HEK293 (cell line): ENCODE measurements at regions not wholly inside any gene's neighbourhood (a gene's known extent, or its start where the extent isn't known, plus 50 kb on each side); places are given as distances from the start of the nearest gene placed in this dataset.

Experiments used
- KLF7 ChIP-seq: fragments of 450-650 bp; formaldehyde crosslinking; IDR thresholded peaks from 2 replicates; pipeline ENCODE4 v1.5.1; 2016; ENCODE audit warnings: missing biosample characterization, missing genetic modification characterization, borderline replicate concordance
- ZNF221 ChIP-seq: fragments of 450-650 bp; formaldehyde crosslinking; IDR thresholded peaks from 2 replicates; pipeline ENCODE4 v1.5.1; 2017; ENCODE audit warnings: missing biosample characterization, missing genetic modification characterization, borderline replicate concordance
- ZNF23 ChIP-seq: fragments of 450-650 bp; formaldehyde crosslinking; IDR thresholded peaks from 2 replicates; pipeline ENCODE4 v1.5.1; 2016; ENCODE audit warnings: missing biosample characterization, missing genetic modification characterization, borderline replicate concordance
- ZNF302 ChIP-seq: fragments of 450-650 bp; formaldehyde crosslinking; IDR thresholded peaks from 2 replicates; pipeline ENCODE4 v1.5.1; 2016; ENCODE audit warnings: missing biosample characterization, missing genetic modification characterization, low read depth
- ZNF610 ChIP-seq: fragments of 450-650 bp; formaldehyde crosslinking; IDR thresholded peaks from 2 replicates; pipeline ENCODE4 v1.5.1; 2016; ENCODE audit warnings: missing biosample characterization, missing genetic modification characterization, borderline replicate concordance
- TF ChIP-seq, protein P1 (sequence below): fragments of 450-650 bp; formaldehyde crosslinking; IDR thresholded peaks from 2 replicates; pipeline ENCODE4 v1.5.1; 2016; ENCODE audit warnings: missing biosample characterization, missing genetic modification characterization
- TF ChIP-seq, protein P2 (sequence below): fragments of 450-650 bp; formaldehyde crosslinking; conservative IDR thresholded peaks from 2 replicates; pipeline ENCODE4 v1.5.1; 2016; ENCODE audit warnings: low read depth, missing biosample characterization, missing genetic modification characterization
- TF ChIP-seq, protein P3 (sequence below): fragments of 450-650 bp; formaldehyde crosslinking; IDR thresholded peaks from 2 replicates; pipeline ENCODE4 v1.5.1; 2016; ENCODE audit warnings: missing biosample characterization, missing genetic modification characterization
- TF ChIP-seq, protein P4 (sequence below): fragments of 450-650 bp; formaldehyde crosslinking; IDR thresholded peaks from 2 replicates; pipeline ENCODE4 v1.5.1; 2016; ENCODE audit warnings: missing biosample characterization, missing genetic modification characterization, low read depth

DNA sequence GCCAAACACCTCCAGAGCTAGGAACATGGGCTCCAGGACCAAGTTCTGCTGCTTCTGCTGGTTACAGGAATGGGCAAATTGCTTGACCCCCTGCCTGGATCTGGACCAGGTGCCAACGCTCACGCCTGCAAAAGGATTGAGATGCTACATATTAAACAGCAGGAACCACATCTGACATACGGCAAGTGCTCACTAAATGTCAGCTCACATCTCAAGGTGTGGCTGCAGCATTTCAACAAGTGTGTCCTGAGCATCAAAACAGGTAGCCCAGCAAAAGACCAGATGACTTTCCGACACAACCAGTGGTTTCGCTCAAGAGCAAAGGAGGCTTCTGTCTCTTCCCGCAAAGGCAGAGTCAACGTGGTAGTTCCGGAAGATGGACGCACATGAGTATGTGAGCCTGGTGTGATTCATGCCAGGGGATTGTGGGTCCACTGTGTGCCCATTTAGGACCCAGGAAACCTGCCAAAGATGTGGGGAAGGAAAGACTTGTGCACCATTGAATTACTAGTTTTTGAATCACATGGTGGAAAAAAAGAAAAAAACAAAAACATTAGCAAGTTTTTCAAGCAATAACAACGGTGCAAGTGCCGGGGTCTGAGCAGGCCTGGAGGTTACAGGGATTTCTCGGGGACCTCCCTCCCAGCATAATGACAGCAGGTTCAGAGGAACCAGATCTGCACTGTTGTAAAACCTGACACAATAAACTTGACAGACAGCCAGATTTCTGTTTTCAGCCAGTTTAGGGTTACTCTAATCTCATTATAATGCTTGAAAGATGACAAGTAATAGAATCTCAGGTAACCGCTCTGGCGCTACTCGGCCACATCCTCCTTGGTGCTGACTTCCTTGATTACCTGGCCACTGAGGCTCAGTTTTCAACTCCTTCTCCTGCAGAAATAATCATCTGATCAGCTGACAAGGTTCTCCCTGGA is 77.9 kb downstream of the SOX1 start:
- no peak for TF ChIP-seq ZNF610
- TF ChIP-seq, protein P1, sequence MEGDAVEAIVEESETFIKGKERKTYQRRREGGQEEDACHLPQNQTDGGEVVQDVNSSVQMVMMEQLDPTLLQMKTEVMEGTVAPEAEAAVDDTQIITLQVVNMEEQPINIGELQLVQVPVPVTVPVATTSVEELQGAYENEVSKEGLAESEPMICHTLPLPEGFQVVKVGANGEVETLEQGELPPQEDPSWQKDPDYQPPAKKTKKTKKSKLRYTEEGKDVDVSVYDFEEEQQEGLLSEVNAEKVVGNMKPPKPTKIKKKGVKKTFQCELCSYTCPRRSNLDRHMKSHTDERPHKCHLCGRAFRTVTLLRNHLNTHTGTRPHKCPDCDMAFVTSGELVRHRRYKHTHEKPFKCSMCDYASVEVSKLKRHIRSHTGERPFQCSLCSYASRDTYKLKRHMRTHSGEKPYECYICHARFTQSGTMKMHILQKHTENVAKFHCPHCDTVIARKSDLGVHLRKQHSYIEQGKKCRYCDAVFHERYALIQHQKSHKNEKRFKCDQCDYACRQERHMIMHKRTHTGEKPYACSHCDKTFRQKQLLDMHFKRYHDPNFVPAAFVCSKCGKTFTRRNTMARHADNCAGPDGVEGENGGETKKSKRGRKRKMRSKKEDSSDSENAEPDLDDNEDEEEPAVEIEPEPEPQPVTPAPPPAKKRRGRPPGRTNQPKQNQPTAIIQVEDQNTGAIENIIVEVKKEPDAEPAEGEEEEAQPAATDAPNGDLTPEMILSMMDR (tag by site-specific recombination), result no peak
- TF ChIP-seq, protein P2, sequence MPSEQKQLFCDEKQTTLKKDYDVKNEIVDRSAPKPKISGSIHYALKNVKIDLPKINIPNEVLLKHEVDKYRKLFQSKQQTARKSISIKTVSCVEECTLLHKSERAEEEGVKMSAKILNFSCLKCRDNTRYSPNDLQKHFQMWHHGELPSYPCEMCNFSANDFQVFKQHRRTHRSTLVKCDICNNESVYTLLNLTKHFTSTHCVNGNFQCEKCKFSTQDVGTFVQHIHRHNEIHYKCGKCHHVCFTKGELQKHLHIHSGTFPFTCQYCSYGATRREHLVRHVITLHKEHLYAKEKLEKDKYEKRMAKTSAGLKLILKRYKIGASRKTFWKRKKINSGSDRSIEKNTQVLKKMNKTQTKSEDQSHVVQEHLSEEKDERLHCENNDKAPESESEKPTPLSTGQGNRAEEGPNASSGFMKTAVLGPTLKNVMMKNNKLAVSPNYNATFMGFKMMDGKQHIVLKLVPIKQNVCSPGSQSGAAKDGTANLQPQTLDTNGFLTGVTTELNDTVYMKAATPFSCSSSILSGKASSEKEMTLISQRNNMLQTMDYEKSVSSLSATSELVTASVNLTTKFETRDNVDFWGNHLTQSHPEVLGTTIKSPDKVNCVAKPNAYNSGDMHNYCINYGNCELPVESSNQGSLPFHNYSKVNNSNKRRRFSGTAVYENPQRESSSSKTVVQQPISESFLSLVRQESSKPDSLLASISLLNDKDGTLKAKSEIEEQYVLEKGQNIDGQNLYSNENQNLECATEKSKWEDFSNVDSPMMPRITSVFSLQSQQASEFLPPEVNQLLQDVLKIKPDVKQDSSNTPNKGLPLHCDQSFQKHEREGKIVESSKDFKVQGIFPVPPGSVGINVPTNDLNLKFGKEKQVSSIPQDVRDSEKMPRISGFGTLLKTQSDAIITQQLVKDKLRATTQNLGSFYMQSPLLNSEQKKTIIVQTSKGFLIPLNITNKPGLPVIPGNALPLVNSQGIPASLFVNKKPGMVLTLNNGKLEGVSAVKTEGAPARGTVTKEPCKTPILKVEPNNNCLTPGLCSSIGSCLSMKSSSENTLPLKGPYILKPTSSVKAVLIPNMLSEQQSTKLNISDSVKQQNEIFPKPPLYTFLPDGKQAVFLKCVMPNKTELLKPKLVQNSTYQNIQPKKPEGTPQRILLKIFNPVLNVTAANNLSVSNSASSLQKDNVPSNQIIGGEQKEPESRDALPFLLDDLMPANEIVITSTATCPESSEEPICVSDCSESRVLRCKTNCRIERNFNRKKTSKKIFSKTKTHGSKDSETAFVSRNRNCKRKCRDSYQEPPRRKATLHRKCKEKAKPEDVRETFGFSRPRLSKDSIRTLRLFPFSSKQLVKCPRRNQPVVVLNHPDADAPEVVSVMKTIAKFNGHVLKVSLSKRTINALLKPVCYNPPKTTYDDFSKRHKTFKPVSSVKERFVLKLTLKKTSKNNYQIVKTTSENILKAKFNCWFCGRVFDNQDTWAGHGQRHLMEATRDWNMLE (tag by site-specific recombination), result no peak
- TF ChIP-seq KLF7 (tag by site-specific recombination), result no peak
- TF ChIP-seq ZNF221 (tag by site-specific recombination), result no peak
- TF ChIP-seq, protein P3, sequence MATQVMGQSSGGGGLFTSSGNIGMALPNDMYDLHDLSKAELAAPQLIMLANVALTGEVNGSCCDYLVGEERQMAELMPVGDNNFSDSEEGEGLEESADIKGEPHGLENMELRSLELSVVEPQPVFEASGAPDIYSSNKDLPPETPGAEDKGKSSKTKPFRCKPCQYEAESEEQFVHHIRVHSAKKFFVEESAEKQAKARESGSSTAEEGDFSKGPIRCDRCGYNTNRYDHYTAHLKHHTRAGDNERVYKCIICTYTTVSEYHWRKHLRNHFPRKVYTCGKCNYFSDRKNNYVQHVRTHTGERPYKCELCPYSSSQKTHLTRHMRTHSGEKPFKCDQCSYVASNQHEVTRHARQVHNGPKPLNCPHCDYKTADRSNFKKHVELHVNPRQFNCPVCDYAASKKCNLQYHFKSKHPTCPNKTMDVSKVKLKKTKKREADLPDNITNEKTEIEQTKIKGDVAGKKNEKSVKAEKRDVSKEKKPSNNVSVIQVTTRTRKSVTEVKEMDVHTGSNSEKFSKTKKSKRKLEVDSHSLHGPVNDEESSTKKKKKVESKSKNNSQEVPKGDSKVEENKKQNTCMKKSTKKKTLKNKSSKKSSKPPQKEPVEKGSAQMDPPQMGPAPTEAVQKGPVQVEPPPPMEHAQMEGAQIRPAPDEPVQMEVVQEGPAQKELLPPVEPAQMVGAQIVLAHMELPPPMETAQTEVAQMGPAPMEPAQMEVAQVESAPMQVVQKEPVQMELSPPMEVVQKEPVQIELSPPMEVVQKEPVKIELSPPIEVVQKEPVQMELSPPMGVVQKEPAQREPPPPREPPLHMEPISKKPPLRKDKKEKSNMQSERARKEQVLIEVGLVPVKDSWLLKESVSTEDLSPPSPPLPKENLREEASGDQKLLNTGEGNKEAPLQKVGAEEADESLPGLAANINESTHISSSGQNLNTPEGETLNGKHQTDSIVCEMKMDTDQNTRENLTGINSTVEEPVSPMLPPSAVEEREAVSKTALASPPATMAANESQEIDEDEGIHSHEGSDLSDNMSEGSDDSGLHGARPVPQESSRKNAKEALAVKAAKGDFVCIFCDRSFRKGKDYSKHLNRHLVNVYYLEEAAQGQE (tag by site-specific recombination), result no peak
- no peak for TF ChIP-seq ZNF302 (tag by site-specific recombination)
- TF ChIP-seq ZNF23 (tag by site-specific recombination), result no peak
- TF ChIP-seq, protein P4, sequence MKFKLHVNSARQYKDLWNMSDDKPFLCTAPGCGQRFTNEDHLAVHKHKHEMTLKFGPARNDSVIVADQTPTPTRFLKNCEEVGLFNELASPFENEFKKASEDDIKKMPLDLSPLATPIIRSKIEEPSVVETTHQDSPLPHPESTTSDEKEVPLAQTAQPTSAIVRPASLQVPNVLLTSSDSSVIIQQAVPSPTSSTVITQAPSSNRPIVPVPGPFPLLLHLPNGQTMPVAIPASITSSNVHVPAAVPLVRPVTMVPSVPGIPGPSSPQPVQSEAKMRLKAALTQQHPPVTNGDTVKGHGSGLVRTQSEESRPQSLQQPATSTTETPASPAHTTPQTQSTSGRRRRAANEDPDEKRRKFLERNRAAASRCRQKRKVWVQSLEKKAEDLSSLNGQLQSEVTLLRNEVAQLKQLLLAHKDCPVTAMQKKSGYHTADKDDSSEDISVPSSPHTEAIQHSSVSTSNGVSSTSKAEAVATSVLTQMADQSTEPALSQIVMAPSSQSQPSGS (tag by site-specific recombination), result no peak
